ENCODE measurements at regions not wholly inside any gene's neighbourhood (a gene's known extent, or its start where the extent isn't known, plus 50 kb on each side); places are given as distances from the start of the nearest gene placed in this dataset.

DNA sequence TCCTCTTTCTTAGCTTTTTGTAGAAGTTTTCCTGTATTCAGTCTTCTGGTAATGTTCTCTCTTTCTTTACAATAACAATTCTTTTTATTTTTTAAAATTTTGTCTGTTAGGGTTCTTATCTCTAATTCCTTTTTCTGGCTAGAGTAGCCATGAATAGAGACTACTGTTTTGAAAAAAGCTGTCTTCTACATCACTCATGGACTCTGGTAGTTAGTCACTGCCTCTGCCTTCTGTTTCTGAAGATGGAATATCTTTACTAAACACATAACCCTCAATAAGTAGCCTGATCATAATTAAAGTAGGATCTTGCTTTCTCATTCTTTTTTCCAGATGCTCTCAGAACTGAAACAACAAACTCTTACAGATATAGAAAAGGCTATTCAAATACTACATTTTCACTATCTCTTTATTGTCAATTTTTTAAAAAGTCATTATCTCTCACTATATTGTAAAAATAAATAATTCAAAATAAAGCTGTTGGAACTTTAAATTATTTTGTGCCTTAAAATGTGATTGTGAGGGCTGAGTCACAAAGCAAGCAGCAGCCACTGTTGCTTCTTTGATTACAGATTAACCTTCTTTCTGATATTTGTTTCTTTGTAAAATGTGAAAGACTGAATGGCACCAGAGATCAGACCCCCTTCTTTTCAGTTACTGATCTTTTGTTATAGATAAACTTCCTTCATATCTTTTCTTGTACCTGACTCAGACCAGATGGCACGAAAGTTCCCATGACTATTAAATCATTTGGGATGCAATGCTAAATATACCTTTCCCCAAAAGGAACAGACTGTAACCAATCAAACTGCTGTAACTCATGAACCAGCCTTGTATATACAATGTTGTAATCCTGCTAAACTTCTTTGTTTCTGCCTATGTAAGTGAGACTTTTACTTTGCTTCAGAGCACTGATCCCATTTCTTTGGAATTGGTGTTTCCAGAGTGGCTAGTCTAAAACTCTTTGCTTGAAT, 1159.5 kb downstream of the IGSF11 start:
- no peak for DNase-seq

- DNase-seq = no peak
Observed at GRCh38 chr3:117875887-117876286, 1158.8 kb downstream of the IGSF11 start.

- no peak for DNase-seq
Observed at GRCh38 chr3:117880638-117881037, 1154.0 kb downstream of the IGSF11 start.

GRCh38 chr3:117881210-117881609, 1153.4 kb downstream of the IGSF11 start:
- DNase-seq = no peak

DNA sequence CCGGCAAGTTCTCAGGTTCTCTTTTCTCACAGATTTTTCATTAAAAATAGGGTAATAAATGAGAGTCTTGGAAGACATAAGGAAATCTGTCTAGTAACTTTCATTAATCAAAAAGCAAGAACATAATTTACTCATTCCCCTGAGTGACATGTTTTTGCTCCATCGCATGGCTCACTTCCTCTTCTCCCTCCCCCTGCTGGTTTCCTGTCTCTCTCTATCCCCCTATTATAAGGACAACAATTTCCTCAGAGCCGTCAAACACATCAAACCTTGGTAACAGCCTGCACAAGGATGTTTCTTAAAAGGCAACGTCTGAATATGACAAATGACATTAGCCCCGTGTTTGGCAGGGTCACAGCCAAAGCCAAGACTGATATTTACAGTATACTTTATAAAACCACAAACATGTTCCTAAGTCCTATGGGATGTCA, 1149.6 kb downstream of the IGSF11 start:
- DNase-seq = peak; percentile 17

- DNase-seq = no peak
Observed at GRCh38 chr3:117886147-117886546, 1148.5 kb downstream of the IGSF11 start.

DNA sequence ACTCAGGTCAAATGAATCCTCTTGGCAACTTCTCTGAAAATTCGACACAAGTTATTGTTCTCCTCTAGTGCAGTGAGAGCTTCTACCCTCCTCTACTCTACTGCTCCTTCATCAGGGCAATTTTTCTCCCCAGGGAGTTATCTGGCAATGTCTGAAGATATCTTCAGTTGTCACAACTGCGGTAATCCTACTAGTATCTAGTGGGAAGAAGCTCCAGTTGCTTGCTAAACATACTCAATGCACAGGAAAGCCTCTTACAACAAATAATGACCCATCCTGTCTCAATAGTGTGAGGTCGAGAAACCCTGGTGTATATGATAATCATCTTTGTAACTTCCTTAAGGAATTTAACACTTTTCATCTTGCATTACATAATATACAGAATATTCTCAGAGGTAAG, 1147.6 kb downstream of the IGSF11 start:
- DNase-seq = no peak

DNA sequence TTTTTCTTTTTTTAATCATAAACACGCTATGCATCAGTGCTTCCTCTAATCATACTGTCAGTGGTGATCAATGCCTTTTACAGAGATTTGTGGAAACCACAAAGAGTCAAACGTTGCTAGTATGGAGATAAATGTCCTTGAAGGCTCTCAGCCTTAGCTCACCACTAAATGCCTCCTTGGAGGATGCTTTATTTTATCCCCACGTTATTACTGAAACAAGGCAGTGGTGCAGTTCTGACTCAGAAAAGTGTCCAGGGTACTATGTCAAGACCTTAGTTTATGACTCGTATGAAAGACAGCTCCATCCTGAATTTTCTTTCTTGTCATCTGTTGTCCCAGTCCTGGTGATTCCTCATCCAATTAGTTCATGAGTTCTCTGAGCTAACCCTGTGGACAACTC, 1146.7 kb downstream of the IGSF11 start:
- no peak for DNase-seq

GRCh38 chr3:117892431-117892841, 1142.2 kb downstream of the IGSF11 start:
- no peak for DNase-seq

GRCh38 chr3:117893001-117893400, 1141.6 kb downstream of the IGSF11 start:
- no peak for DNase-seq

- DNase-seq = peak; percentile 66
Observed at GRCh38 chr3:117893638-117894037, 1141.0 kb downstream of the IGSF11 start.

- DNase-seq = peak; percentile 7
Observed at GRCh38 chr3:117898722-117899522, 1135.7 kb downstream of the IGSF11 start.

GRCh38 chr3:117903226-117903625, 1131.4 kb downstream of the IGSF11 start:
- no peak for DNase-seq

GRCh38 chr3:117910820-117911521, 1123.7 kb downstream of the IGSF11 start:
- DNase-seq = no peak

DNA sequence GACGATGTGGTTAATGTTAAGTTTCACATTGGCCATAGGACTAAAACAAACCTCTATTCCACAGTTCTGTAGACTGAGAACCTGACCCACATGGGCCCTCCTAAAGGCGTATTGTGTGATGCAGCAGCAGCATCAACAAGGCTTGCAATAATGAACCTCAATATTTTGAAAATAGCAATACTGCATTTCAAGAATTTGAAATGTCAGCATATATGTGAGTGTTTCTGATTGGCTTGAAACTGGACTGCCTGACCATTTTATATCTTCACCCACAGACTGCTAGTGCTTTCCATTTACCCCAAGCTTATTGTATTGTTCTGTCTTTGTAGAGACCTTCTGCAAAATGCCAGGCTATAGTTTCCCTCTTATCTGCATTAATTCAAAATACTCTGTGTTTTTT, 1122.3 kb downstream of the IGSF11 start:
- DNase-seq = no peak

DNA sequence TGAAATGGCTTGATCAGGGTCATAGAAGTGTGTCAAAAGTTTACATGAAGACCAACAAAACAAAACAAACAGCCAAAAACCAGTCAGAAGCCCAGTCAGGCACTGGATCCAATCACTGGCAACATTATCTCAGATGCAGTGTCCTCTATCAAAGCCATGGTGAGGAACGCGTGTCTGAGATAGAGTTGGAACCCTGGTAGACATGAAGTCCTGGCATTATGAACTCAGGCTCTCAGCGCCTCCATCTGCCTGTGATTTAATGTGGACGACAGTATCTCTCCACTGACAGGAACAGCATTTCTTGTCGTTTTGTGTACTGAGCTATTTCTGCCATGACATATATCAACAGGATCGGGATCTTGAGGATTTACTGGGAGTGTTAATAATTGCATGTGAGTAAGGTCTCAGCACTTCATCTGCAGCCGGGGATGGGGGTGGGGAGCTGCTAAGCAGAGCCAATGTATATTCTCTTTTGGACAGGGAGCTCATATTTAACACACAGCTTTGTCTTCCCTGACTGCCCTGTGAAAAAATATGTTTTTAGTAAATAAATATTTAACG, 1120.0 kb downstream of the IGSF11 start:
- no peak for DNase-seq

DNA sequence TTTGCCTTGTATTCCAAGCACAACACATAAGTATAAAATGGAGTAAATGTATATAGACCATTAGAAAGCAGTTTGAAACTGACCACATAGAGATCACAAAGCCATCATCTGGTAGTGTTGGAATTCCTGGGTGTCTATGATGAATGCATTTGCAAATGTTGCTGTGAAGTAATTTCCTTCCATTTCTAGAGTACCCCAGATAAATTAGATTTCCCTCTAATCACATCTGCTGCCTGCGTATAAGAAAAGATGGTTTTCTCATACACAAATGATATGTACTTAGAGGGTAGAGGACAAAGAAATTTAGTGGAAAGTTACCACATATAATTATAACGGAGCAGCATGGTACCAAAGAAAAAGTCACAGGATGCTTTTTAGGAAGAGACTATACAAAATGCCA, 1117.8 kb downstream of the IGSF11 start:
- no peak for DNase-seq

DNA sequence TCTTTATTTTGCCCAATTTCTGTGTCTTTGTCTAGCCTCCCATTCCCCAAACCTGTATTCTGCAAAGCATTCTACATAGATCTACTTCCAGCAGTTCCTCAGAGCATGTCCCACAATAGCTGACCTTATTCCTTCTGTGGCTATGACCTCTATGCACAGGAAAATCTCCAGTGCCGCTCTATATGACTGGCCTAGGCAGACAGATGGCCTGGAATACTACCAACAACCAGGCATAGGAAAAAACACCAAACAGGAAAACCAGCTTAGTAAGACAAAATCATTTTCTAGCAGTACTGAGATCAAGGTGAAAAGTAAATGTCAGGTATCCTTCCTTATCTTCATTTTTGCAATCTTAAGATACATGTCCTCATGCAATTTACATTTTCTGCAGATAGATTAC, 1115.0 kb downstream of the IGSF11 start:
- no peak for DNase-seq

GRCh38 chr3:117920253-117920898, 1114.3 kb downstream of the IGSF11 start:
- DNase-seq = no peak

DNA sequence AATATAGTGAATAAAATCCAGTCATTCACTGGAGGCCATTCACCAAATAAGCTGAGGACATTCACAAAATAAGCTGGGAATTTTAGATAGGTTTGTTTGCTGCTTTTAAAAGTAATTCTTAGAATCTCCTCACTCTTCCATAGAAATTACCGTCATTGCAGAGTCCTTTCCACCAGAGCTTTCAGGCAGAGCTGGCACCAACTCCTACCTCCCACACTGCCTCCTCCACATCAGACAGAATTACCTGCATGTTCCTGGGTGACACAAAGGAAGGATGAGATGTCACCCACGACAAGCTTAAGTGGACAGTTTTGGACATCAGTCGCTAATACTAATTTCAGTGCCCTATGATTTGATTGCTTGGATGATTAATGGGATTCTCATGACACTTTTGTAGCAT, 1113.2 kb downstream of the IGSF11 start:
- DNase-seq = no peak

GRCh38 chr3:117922039-117922438, 1112.6 kb downstream of the IGSF11 start:
- DNase-seq = no peak

DNA sequence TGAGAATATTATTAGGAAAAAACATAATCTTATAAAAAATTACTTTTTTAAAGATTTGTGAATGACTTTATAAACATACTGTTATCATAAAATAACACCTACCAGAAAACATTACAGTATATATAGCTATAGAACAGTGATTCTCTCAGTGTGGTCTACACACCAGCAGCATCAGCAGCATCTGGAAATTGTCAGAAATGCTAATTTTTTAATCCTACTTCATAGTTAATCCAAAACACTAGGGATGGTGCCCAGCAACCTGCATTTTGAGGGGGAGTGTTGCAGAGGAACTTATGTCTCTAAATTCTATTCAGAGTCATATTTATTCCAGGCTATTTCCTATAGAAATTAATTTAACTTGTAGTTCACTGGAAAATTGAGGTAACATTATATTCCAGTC, 1107.8 kb downstream of the IGSF11 start:
- DNase-seq = no peak

Data from NCI-H748 treated with DMSO at 0.1 percent for 48 hours (cell line).